ENCODE measurements at regions not wholly inside any gene's neighbourhood (a gene's known extent, or its start where the extent isn't known, plus 50 kb on each side); places are given as distances from the start of the nearest gene placed in this dataset.

GRCh38 chr10:92766451-92766850, 76.7 kb downstream of the HHEX start:
- Mint-ChIP-seq H3K27me3 (peaks cover 43% of the 10 kb centered on the region), H3K4me1 (no peaks in the 10 kb centered on the region), H3K36me3 (no peaks in the 10 kb centered on the region), H3K9me3 (ENCODE audit: low read depth) (peaks cover 4% of the 10 kb centered on the region), H3K27ac (no peak overlapping the region), H3K4me3 (no peak overlapping the region)
- ATAC-seq, result no peak
- CTCF ChIA-PET, result no interaction called here
- DNase-seq, result no peak

GRCh38 chr10:92768104-92768503, 78.3 kb downstream of the HHEX start:
- H3K27me3 Mint-ChIP-seq, result peaks cover 44% of the 10 kb centered on the region
- peaks cover 4% of the 10 kb centered on the region for H3K9me3 Mint-ChIP-seq (ENCODE audit: low read depth)
- H3K4me1 Mint-ChIP-seq, result no peaks in the 10 kb centered on the region
- H3K27ac Mint-ChIP-seq, result no peak overlapping the region
- ATAC-seq (no peak), DNase-seq (no peak)
- H3K4me3 Mint-ChIP-seq, result no peak overlapping the region
- H3K36me3 Mint-ChIP-seq, result no peaks in the 10 kb centered on the region
- CTCF ChIA-PET, result no interaction called here

- no peak overlapping the region for H3K27ac Mint-ChIP-seq
- H3K4me1 Mint-ChIP-seq, result no peaks in the 10 kb centered on the region
- no peaks in the 10 kb centered on the region for H3K36me3 Mint-ChIP-seq
- H3K4me3 Mint-ChIP-seq, result no peak overlapping the region
- H3K27me3 Mint-ChIP-seq, result peaks cover 55% of the 10 kb centered on the region
- CTCF ChIA-PET, result no interaction called here
- ATAC-seq (no peak), DNase-seq (no peak)
- H3K9me3 Mint-ChIP-seq (ENCODE audit: low read depth), result no peaks in the 10 kb centered on the region
These were observed 74.5 kb upstream of the EXOC6 start for GRCh38 chr10:92773776-92774175.

DNA sequence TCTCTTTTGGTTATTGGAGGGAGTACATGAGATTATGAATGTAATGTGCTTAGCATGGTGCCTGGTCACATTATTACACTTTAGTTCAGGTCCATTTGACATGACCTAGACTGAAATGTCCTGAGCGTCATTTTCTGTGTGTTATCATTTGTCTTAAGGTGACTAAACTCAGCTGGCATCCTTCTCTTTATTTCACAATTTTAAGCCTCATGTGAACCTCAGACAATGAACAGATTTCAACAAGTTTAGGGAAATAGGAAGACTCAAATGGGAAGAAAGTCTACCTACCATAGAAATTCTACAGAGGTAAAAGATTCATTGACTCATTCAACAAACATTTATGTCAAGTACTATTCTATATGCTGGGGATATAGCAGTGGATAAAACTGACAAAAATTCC, 70.2 kb upstream of the EXOC6 start:
- no peaks in the 10 kb centered on the region for H3K36me3 Mint-ChIP-seq
- H3K27me3 Mint-ChIP-seq, result peaks cover 62% of the 10 kb centered on the region
- H3K4me1 Mint-ChIP-seq, result no peaks in the 10 kb centered on the region
- DNase-seq (no peak), ATAC-seq (no peak)
- H3K4me3 Mint-ChIP-seq, result no peak overlapping the region
- no peaks in the 10 kb centered on the region for H3K9me3 Mint-ChIP-seq (ENCODE audit: low read depth)
- CTCF ChIA-PET, result no interaction called here
- H3K27ac Mint-ChIP-seq, result no peak overlapping the region

DNA sequence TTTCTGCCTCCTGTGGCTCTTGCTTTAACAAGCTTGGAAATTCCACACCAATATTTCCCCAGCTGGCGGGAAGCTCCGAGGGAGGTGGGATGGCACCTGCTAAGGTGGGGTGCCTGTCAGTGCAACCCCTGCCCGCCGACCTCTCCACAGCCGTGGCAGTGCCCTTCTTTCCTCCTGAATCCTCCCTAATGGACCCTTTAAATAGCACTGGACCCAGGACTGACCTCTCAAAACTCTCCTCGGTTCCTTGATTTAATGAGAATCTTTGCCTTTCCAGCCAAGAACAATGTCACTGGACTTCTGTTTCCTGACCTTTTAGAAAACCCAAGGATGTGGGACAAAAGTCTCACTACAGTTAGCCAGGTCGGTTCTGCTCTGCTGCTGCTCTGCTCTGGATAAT, 63.2 kb upstream of the EXOC6 start:
- ATAC-seq (no peak), DNase-seq (no peak)
- Mint-ChIP-seq H3K27me3 (peaks cover 32% of the 10 kb centered on the region), H3K4me1 (no peaks in the 10 kb centered on the region), H3K27ac (no peak overlapping the region), H3K9me3 (ENCODE audit: low read depth) (no peaks in the 10 kb centered on the region), H3K36me3 (no peaks in the 10 kb centered on the region), H3K4me3 (no peak overlapping the region)
- CTCF ChIA-PET, result no interaction called here

GRCh38 chr10:92787557-92788152, 60.7 kb upstream of the EXOC6 start:
- ATAC-seq, result no peak
- CTCF ChIA-PET, result no interaction called here

DNA sequence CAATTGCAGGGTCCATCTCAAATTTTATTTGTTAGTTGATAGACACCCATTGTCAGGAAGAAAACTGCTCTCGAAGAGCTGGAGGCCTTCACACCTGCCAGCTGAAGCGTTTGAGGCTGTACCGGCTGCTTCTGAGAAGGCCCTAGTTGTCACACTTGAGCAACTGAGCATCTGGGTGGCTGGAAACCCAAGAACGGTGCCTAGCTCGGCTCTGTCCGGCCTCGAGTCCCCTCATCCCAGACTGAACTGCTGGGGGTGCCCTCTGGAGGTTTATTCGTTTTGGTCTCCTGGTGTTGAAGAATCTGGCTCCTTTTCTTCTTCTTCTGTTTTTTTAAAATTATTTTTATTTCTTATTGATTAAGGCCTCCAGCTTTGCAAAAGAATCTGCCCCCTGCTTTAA, 59.3 kb upstream of the EXOC6 start:
- CTCF ChIA-PET, result interaction anchor here (1.1 kb wide), 1 partner anchor 17 kb away, joined by 3 read pairs; no protein-coding TSS in a partner anchor
- H3K9me3 Mint-ChIP-seq (ENCODE audit: low read depth), result no peaks in the 10 kb centered on the region
- peaks cover 33% of the 10 kb centered on the region for H3K27me3 Mint-ChIP-seq
- ATAC-seq (no peak), DNase-seq (no peak)
- H3K4me3 Mint-ChIP-seq, result no peak overlapping the region
- H3K36me3 Mint-ChIP-seq, result no peaks in the 10 kb centered on the region
- H3K4me1 Mint-ChIP-seq, result peaks cover 4% of the 10 kb centered on the region
- no peak overlapping the region for H3K27ac Mint-ChIP-seq

More at GRCh38 chr10:92787557-92788152, 60.7 kb upstream of the EXOC6 start:
- H3K27ac Mint-ChIP-seq, result no peak overlapping the region
- no peaks in the 10 kb centered on the region for H3K9me3 Mint-ChIP-seq (ENCODE audit: low read depth)
- H3K4me3 Mint-ChIP-seq, result no peak overlapping the region
- peaks cover 23% of the 10 kb centered on the region for H3K27me3 Mint-ChIP-seq
- no peaks in the 10 kb centered on the region for H3K36me3 Mint-ChIP-seq
- DNase-seq, result no peak
- peaks cover 4% of the 10 kb centered on the region for H3K4me1 Mint-ChIP-seq

DNA sequence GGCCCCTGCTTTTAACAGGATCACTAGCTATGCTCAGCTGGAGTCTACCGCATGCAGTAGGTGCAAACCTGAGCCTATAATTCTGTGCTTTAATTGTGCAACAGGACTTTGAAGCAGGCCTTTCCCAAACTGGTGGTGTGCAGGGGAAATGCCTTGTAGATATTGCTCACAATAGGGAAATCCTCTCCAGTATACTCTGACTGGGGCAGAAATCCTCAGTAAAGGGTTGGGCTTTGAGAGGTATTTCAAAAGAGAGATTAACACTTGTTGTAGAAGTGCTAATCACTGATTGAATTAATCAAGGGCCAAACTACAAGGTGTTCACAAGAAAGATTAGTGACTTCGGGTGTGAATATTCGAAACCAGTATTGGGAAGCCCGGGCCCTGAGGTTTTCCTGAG, 58.5 kb upstream of the EXOC6 start:
- no peak for ATAC-seq
- no peak overlapping the region for H3K27ac Mint-ChIP-seq
- H3K36me3 Mint-ChIP-seq, result no peaks in the 10 kb centered on the region
- H3K9me3 Mint-ChIP-seq (ENCODE audit: low read depth), result no peaks in the 10 kb centered on the region
- H3K27me3 Mint-ChIP-seq, result peaks cover 39% of the 10 kb centered on the region
- no peak for DNase-seq
- no peak overlapping the region for H3K4me3 Mint-ChIP-seq
- H3K4me1 Mint-ChIP-seq, result peaks cover 4% of the 10 kb centered on the region
- CTCF ChIA-PET, result interaction anchor here (1.1 kb wide), 1 partner anchor 18 kb away, joined by 3 read pairs; no protein-coding TSS in a partner anchor

DNA sequence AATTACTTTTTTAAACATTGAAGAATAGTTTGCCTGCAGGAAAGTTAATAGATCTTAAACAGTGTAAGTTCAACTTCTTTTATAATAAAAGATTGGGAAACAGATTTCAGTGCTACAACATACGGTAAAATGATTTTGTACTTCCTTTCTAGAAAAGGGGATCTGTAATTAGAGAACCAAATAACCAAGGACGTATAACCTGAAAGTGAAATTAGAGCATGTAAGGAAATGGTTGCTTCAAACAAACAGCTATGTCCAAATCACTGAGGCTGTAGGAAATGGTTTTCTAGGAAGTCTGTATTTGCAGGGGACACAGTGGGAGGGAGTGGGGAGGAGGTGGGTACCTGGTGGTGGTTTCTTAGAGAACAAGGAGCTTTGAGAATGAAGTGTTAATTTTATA, 57.9 kb upstream of the EXOC6 start:
- CTCF ChIA-PET, result no interaction called here
- Mint-ChIP-seq H3K36me3 (no peaks in the 10 kb centered on the region), H3K27me3 (peaks cover 44% of the 10 kb centered on the region), H3K4me1 (peaks cover 4% of the 10 kb centered on the region), H3K9me3 (ENCODE audit: low read depth) (no peaks in the 10 kb centered on the region), H3K27ac (no peak overlapping the region), H3K4me3 (no peak overlapping the region)
- DNase-seq (no peak), ATAC-seq (no peak)

GRCh38 chr10:92792661-92793060, 55.7 kb upstream of the EXOC6 start:
- no peak overlapping the region for H3K4me3 Mint-ChIP-seq
- H3K36me3 Mint-ChIP-seq, result no peaks in the 10 kb centered on the region
- ATAC-seq (no peak), DNase-seq (no peak)
- no peak overlapping the region for H3K27ac Mint-ChIP-seq
- peaks cover 55% of the 10 kb centered on the region for H3K27me3 Mint-ChIP-seq
- H3K9me3 Mint-ChIP-seq (ENCODE audit: low read depth), result no peaks in the 10 kb centered on the region
- H3K4me1 Mint-ChIP-seq, result peaks cover 4% of the 10 kb centered on the region
- CTCF ChIA-PET, result no interaction called here

Measured in activated CD8-positive, alpha-beta memory T cell treated with anti-CD3 and anti-CD28 coated beads, Interleukin-2, amount 10 ng/mL, durations not matched to agents 7 days and 5 days (primary cell).